ENCODE measurements at regions not wholly inside any gene's neighbourhood (a gene's known extent, or its start where the extent isn't known, plus 50 kb on each side); places are given as distances from the start of the nearest gene placed in this dataset.
"Not testable (repeated sequence)": the region's sequence is repeated elsewhere in the genome, so short reads cannot be mapped to it uniquely, and the experiment has no call there.

DNA sequence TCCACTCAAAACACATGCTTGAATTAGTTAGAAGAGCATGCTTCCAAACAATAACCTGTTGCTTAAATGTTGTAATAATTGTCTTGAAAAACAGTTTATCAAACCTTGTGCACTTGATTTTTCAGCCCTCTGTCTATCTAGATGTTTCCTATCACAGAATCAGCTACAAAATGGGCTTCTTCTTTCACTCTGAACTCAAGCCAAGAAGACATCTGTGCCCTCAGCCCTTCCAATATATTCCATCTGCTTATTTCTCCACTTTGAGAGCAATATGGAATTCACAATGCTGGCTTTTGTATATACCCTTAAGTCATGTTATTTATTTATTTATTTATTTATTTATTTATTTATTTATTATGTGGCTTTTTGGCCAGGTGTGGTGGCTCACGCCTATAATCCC, 234.2 kb downstream of the TOX3 start:
- no peaks in the 10 kb centered on the region for H3K9me3 ChIP-seq (replicated peaks)
- H3K27ac ChIP-seq (replicated peaks), result no peak overlapping the region
- H3K27me3 ChIP-seq (ENCODE audit: low read depth), result no peaks in the 10 kb centered on the region
- H3K4me3 ChIP-seq, result no peak overlapping the region
- intact Hi-C loops (cut with micrococcal nuclease), result no loop called here
- no peaks in the 10 kb centered on the region for H3K36me3 ChIP-seq
- TF ChIP-seq, protein P1, sequence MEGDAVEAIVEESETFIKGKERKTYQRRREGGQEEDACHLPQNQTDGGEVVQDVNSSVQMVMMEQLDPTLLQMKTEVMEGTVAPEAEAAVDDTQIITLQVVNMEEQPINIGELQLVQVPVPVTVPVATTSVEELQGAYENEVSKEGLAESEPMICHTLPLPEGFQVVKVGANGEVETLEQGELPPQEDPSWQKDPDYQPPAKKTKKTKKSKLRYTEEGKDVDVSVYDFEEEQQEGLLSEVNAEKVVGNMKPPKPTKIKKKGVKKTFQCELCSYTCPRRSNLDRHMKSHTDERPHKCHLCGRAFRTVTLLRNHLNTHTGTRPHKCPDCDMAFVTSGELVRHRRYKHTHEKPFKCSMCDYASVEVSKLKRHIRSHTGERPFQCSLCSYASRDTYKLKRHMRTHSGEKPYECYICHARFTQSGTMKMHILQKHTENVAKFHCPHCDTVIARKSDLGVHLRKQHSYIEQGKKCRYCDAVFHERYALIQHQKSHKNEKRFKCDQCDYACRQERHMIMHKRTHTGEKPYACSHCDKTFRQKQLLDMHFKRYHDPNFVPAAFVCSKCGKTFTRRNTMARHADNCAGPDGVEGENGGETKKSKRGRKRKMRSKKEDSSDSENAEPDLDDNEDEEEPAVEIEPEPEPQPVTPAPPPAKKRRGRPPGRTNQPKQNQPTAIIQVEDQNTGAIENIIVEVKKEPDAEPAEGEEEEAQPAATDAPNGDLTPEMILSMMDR (IDR thresholded peaks at IDR 0.05; ENCODE audit: borderline replicate concordance), result no peak
- no peak for DNase-seq
- H3K4me1 ChIP-seq, result no peaks in the 10 kb centered on the region

DNA sequence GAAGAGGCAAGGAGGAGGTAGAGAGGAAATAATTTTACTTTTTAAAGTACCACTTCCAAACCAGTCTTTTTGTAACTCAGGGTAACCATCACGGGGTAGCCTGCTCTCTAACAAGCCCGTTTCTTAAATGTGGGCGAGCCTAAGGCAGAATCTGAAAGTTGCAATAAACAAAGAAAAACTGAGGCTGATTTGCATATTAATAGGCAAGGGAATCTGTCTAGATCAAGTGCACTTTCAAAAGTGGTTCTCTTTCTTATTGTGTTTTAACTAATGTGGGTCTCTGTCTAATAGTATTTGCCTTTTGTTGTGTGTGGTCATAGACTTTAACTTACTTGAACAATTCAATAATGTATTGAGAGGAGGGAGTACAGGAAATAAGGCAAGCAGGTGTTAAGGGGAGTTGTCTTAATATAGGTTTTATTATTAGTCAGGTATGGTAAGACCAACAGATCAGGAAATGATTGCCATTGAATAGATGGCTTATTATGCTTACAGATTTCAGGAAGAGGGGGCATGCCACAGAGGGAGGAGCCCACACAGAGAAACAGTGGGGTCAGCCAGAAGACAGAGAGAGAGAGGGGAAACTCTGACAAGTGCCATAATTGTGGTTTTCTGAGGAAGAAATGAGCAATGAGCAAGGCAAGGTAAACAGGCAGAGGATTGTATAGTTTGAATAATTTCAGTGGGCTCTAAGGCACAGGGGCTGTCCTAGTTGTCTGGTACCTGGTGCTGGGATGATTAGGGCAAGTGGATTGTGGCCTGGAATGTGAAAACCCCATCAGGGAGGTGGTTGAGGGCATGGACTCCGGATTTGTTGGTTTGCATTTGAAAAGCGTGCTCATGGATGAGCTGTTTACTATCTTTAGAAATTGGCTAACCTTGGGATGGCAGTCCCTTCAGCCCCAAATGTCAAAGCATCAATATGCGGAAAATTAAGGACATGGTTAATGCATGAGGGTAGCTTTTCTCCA, 237.2 kb downstream of the TOX3 start:
- no peaks in the 10 kb centered on the region for H3K9me3 ChIP-seq (replicated peaks)
- H3K4me1 ChIP-seq, result no peaks in the 10 kb centered on the region
- no peaks in the 10 kb centered on the region for H3K27me3 ChIP-seq (ENCODE audit: low read depth)
- H3K27ac ChIP-seq (replicated peaks), result no peak overlapping the region
- intact Hi-C loops (cut with micrococcal nuclease), result no loop called here
- no peak overlapping the region for H3K4me3 ChIP-seq
- no peak for DNase-seq
- no peaks in the 10 kb centered on the region for H3K36me3 ChIP-seq
- TF ChIP-seq, protein P1 (IDR thresholded peaks at IDR 0.05; ENCODE audit: borderline replicate concordance), result no peak

DNA sequence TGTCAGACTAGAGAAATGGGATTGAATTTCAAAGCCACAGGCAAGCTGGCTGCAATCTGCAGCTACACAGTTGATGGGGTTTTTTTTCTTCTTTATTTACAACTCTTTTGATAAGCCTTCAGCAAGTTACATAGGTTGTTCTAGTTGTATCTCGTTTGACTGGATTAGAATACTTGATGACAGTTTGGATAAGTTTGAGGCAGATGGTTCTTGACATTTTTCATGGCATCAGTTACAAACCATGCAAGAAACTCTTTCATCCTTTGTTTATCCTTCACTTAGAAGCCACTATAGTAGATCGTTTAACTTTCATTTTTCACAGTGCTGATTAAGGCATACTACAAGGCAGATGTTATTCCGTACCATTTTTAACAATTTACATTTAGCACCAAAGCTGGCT, 238.9 kb downstream of the TOX3 start:
- intact Hi-C loops (cut with micrococcal nuclease), result no loop called here
- no peaks in the 10 kb centered on the region for H3K36me3 ChIP-seq
- TF ChIP-seq, protein P1 (IDR thresholded peaks at IDR 0.05; ENCODE audit: borderline replicate concordance), result no peak
- no peaks in the 10 kb centered on the region for H3K27me3 ChIP-seq (ENCODE audit: low read depth)
- no peak overlapping the region for H3K4me3 ChIP-seq
- no peaks in the 10 kb centered on the region for H3K9me3 ChIP-seq (replicated peaks)
- no peak for DNase-seq
- H3K4me1 ChIP-seq, result no peaks in the 10 kb centered on the region
- H3K27ac ChIP-seq (replicated peaks), result no peak overlapping the region

DNA sequence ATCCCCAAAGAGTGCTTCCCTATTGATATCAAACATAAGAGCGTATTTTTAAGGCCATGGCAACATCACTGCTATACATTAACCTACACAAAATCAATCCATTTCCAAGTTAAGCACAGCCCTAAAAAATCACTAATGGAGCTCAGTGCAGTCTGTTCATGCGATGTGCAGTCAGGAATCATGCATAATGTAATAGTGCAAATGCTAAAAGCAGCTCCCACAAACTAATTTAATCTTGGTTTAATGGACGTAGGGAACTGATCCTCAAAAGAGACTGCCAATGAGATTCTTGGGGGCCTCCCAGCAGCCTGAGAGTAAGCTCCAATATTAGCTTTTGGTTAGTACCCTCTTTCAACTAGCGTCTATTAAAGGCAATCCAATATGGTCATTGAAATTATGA, 245.9 kb downstream of the TOX3 start:
- H3K4me3 ChIP-seq, result no peak overlapping the region
- intact Hi-C loops (cut with micrococcal nuclease), result no loop called here
- peaks cover 9% of the 10 kb centered on the region for H3K9me3 ChIP-seq (replicated peaks)
- H3K27ac ChIP-seq (replicated peaks), result no peak overlapping the region
- no peaks in the 10 kb centered on the region for H3K36me3 ChIP-seq
- TF ChIP-seq, protein P1 (IDR thresholded peaks at IDR 0.05; ENCODE audit: borderline replicate concordance), result no peak
- no peaks in the 10 kb centered on the region for H3K27me3 ChIP-seq (ENCODE audit: low read depth)
- no peak for DNase-seq
- H3K4me1 ChIP-seq, result no peaks in the 10 kb centered on the region

DNA sequence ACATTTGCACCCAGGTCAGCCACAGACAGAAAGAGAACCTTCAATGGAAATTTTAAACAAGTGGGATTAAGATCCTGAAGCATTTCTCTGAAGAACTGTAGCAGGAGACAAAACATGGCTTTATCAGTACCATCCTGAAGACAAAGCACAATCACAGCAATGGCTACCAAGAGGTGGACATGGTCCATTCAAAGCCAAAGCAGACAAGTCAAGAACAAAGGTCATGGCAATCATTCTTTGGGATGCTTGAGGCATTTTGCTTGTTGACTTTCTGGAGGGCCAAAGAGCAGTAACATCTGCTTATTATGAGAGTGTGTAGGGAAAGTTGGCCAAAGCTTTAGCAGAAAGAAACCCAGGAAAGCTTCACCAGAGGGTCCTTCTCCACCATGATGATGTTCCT, 248.2 kb downstream of the TOX3 start:
- intact Hi-C loops (cut with micrococcal nuclease), result no loop called here
- no peak for DNase-seq
- TF ChIP-seq, protein P1 (IDR thresholded peaks at IDR 0.05; ENCODE audit: borderline replicate concordance), result no peak

DNA sequence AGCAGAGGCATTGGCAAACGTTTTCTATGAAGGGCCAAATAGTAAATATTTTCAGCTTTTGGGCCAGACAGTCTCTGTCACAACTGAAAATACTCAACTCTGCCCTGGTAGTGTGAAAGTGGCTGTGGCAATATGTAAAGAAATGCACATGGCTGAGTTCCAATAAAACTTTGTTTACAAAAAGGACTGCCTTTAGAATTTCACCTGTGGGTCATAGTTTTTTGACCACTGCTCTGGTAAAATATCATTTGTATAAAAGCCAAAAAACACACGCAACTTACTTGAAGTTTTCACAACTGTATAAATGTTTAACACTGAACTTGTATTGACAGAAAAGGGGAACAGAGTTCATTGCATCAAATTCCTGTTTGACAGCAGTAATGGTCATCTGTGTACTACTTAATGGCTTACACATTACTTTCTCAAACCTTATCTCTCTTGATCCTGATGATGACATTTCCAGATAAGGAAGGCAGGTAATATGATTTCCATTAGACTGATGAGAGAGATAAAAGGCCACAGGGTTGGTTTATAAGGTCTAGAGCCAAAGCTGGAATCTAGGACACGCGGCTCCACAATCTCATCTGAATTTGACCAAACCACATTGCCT, 250.1 kb downstream of the TOX3 start:
- H3K27ac ChIP-seq (replicated peaks); H3K36me3 ChIP-seq; DNase-seq; H3K27me3 ChIP-seq (ENCODE audit: low read depth); intact Hi-C loops (cut with micrococcal nuclease); H3K4me3 ChIP-seq; H3K4me1 ChIP-seq; H3K9me3 ChIP-seq (replicated peaks): not testable (repeated sequence)

More for the DNA sequence above, 248.2 kb downstream of the TOX3 start:
- Histone ChIP-seq H3K36me3 (no peaks in the 10 kb centered on the region), H3K27ac (replicated peaks) (no peak overlapping the region), H3K9me3 (replicated peaks) (peaks cover 9% of the 10 kb centered on the region), H3K4me3 (no peak overlapping the region), H3K27me3 (ENCODE audit: low read depth) (no peaks in the 10 kb centered on the region), H3K4me1 (no peaks in the 10 kb centered on the region)

Measured in left ventricle myocardium inferior (tissue), 1 donor.